ENCODE measurements at regions not wholly inside any gene's neighbourhood (a gene's known extent, or its start where the extent isn't known, plus 50 kb on each side); places are given as distances from the start of the nearest gene placed in this dataset.

DNA sequence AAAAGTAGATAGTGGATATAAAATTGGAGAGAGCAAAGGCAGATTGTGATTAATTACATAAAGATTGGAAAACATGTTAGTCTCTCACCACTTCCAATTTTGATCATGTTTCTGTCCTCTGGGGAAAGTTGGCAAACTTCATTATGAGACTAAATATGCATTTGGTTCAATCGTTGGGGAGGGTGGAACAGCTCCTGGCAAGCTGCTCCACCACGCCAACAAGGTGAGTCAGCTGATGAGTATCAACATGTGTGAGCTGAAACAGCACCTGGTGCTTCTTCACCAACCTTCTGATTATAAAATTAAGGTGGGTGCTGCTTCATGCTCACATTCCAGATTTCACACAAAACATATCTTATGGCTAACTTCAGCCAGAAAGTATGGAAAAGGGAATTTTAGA, 1784.6 kb downstream of the SLITRK5 start:
- no peaks in the 10 kb centered on the region for H3K79me2 ChIP-seq (ENCODE audit: insufficient read depth, low read length)
- H3K4me2 ChIP-seq (ENCODE audit: low read length), result no peak overlapping the region
- no peak overlapping the region for H3K27ac ChIP-seq (ENCODE audit: low read depth, low read length)
- no peaks in the 10 kb centered on the region for H3K27me3 ChIP-seq (ENCODE audit: insufficient read depth, low read length)
- H3K4me3 ChIP-seq (replicated peaks in 1 of 2; ENCODE audit: low read depth in 1 of 2, low read length in 2 of 2), result no peak overlapping the region
- ChIA-PET POLR2A (no interaction called here), CTCF (no interaction called here), RAD21 (ENCODE audit: low non-redundant PET in 1 of 2, low total read pairs in 2 of 2, uncharacterized antibody in 2 of 2, unreplicated experiment in 2 of 2) (no interaction called here)
- H4K20me1 ChIP-seq (ENCODE audit: insufficient read depth), result no peaks in the 10 kb centered on the region
- intact Hi-C loops (cut with micrococcal nuclease), result no loop called here
- no peaks in the 10 kb centered on the region for H3K9me2 ChIP-seq (ENCODE audit: insufficient read depth)
- ATAC-seq, result no peak
- BruUV-seq (replicated peaks), result no TSS peak
- no peaks in the 10 kb centered on the region for H3K4me1 ChIP-seq (ENCODE audit: control insufficient read depth in 1 of 2, insufficient read depth in 2 of 2, low read length in 2 of 2)
- H3K9ac ChIP-seq (ENCODE audit: low read length), result no peak overlapping the region
- H3K36me3 ChIP-seq (ENCODE audit: control insufficient read depth in 1 of 2, insufficient read depth in 2 of 2, low read length in 2 of 2), result no peaks in the 10 kb centered on the region
- no peaks in the 10 kb centered on the region; a peak in 1 of 4 replicates for H3K9me3 ChIP-seq (ENCODE audit: control insufficient read depth in 1 of 2, insufficient read depth in 1 of 2, low read depth in 1 of 2, low read length in 2 of 2)
- no peak for DNase-seq (ENCODE audit: low read depth, low spot score)
- TF ChIP-seq ZBTB33 (IDR thresholded peaks at IDR 0.05; ENCODE audit: extremely low read depth, insufficient replicate concordance, low read length) (no peak), RAD21 (IDR thresholded peaks at IDR 0.05; ENCODE audit: low read depth) (no peak), CEBPB (IDR thresholded peaks at IDR 0.05; ENCODE audit: low read depth) (no peak), ZNF274 (IDR thresholded peaks at IDR 0.05; ENCODE audit: low read depth, low read length) (no peak), YY1 (IDR thresholded peaks at IDR 0.05; ENCODE audit: extremely low read depth, insufficient replicate concordance, low read depth, low read length) (no peak)
- TF ChIP-seq, protein P1, sequence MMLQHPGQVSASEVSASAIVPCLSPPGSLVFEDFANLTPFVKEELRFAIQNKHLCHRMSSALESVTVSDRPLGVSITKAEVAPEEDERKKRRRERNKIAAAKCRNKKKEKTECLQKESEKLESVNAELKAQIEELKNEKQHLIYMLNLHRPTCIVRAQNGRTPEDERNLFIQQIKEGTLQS (IDR thresholded peaks at IDR 0.05), result no peak
- no peak overlapping the region for H2AFZ ChIP-seq (ENCODE audit: low read depth, low read length, poor library complexity, severe bottlenecking)

DNA sequence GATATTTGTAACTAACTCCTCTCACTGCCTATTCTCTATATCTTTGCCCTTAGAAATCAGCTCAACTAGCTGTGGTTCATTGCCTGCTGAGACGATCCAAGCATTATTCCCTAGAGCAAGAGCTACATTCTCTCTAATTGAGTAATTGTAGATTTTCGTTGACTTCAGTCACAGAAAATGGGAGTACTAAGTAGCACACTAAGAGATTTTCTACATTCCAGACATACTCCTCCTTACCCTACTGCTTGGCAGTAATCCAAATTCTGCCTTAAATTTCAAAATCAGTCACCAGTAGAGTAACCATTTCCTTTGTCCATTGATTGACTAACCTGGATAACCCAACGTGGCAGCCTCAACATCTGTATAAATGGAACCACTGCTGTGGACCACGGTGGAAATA, 1786.8 kb downstream of the SLITRK5 start:
- intact Hi-C loops (cut with micrococcal nuclease), result no loop called here
- CTCF ChIA-PET, result no interaction called here
- no peak for DNase-seq (ENCODE audit: low read depth, low spot score)
- TF ChIP-seq, protein P1 (IDR thresholded peaks at IDR 0.05), result no peak
- TF ChIP-seq POLR2AphosphoS5 (IDR thresholded peaks at IDR 0.05; ENCODE audit: low read depth, low read length) (no peak), SRF (IDR thresholded peaks at IDR 0.05; ENCODE audit: low read depth) (no peak), EGR1 (IDR thresholded peaks at IDR 0.05; ENCODE audit: low read depth) (no peak), ZBTB33 (IDR thresholded peaks at IDR 0.05; ENCODE audit: extremely low read depth, insufficient replicate concordance, low read length) (no peak), MAX (IDR thresholded peaks at IDR 0.05) (no peak), RAD21 (IDR thresholded peaks at IDR 0.05; ENCODE audit: low read depth) (no peak), ELF1 (IDR thresholded peaks at IDR 0.05; ENCODE audit: borderline replicate concordance, low read depth) (no peak), JUND (IDR thresholded peaks at IDR 0.05) (no peak), EZH2phosphoT487 (IDR thresholded peaks at IDR 0.05; ENCODE audit: borderline replicate concordance) (no peak), CEBPB (IDR thresholded peaks at IDR 0.05; ENCODE audit: low read depth) (no peak)

More for the DNA sequence above, 1786.8 kb downstream of the SLITRK5 start:
- no peak for ATAC-seq
- Histone ChIP-seq H3K4me1 (ENCODE audit: control insufficient read depth in 1 of 2, insufficient read depth in 2 of 2, low read length in 2 of 2) (no peaks in the 10 kb centered on the region), H2AFZ (ENCODE audit: low read depth, low read length, poor library complexity, severe bottlenecking) (no peak overlapping the region), H3K9me3 (ENCODE audit: control insufficient read depth in 1 of 2, insufficient read depth in 1 of 2, low read depth in 1 of 2, low read length in 2 of 2) (peaks cover 0 to 2% of the 10 kb centered on the region in 2 experiments; a peak in 1 of 4 replicates), H3K4me2 (ENCODE audit: low read length) (no peak overlapping the region), H3K36me3 (ENCODE audit: control insufficient read depth in 1 of 2, insufficient read depth in 2 of 2, low read length in 2 of 2) (no peaks in the 10 kb centered on the region), H3K27ac (ENCODE audit: low read depth, low read length) (no peak overlapping the region), H3K27me3 (ENCODE audit: insufficient read depth, low read length) (no peaks in the 10 kb centered on the region), H4K20me1 (ENCODE audit: insufficient read depth) (no peaks in the 10 kb centered on the region), H3K79me2 (ENCODE audit: insufficient read depth, low read length) (no peaks in the 10 kb centered on the region), H3K4me3 (replicated peaks in 1 of 2; ENCODE audit: low read depth in 1 of 2, low read length in 2 of 2) (no peak overlapping the region), H3K9me2 (ENCODE audit: insufficient read depth) (no peaks in the 10 kb centered on the region), H3K9ac (ENCODE audit: low read length) (no peak overlapping the region)
- no TSS peak for BruUV-seq (replicated peaks)
- ChIA-PET POLR2A (no interaction called here), RAD21 (ENCODE audit: low non-redundant PET in 1 of 2, low total read pairs in 2 of 2, uncharacterized antibody in 2 of 2, unreplicated experiment in 2 of 2) (no interaction called here)

Data from HCT116 (cell line).